Left cardiac atrium (tissue), 4 donors: ENCODE measurements at regions not wholly inside any gene's neighbourhood (a gene's known extent, or its start where the extent isn't known, plus 50 kb on each side); places are given as distances from the start of the nearest gene placed in this dataset.
A peak's percentile ranks its signal among the peaks of the same experiment; 100 is the strongest.
"Not testable (repeated sequence)": the region's sequence is repeated elsewhere in the genome, so short reads cannot be mapped to it uniquely, and the experiment has no call there.

Experiments used
- ATAC-seq, 2 donors: fragments of 200-7000 bp; cut with Tn5 transposase; one replicate each; pipeline ENCODE4 v1.9.1; 2020; ENCODE audit warnings: mild to moderate bottlenecking in 2 of 2, moderate library complexity in 2 of 2
- DNase-seq: peaks from one replicate; pipeline ENCODE4 v3.0.0-alpha.2; 2020
- intact Hi-C, 2 donors: fragments of 100-400 bp; cut with DNase I; formaldehyde crosslinking; loops; one replicate each; pipeline versions ENCODE4 v1.14.1 to v1.15.1; 2022 to 2023
- donor health status: DM: no; HTN: yes; CAD: no.
- donor health status: DM: no; HTN: yes; CAD: no; lungs with severe emphysema.
- donor health status: DM: yes; HTN: yes; CAD: no.
- donor health status: Dilated cardiomyopathy.

- peak in 1 of 2 donors; percentile 86 for ATAC-seq
- intact Hi-C loops: no loop called here
Observed at GRCh38 chr1:115538579-115538978, 103.2 kb upstream of the VANGL1 start.

GRCh38 chr1:115537415-115537814 is 104.4 kb upstream of the VANGL1 start:
- no peak for DNase-seq
- intact Hi-C loops: no loop called here
- ATAC-seq: no peak

More at GRCh38 chr1:115538579-115538978, 103.2 kb upstream of the VANGL1 start:
- no peak for DNase-seq

GRCh38 chr1:115536279-115536816 is 105.4 kb upstream of the VANGL1 start:
- no peak for ATAC-seq
- no peak for DNase-seq
- intact Hi-C loops: no loop called here

GRCh38 chr1:115534106-115534505 is 107.7 kb upstream of the VANGL1 start:
- intact Hi-C loops: no loop called here
- DNase-seq (no peak), ATAC-seq (no peak)

- DNase-seq: no peak
- ATAC-seq: no peak
- intact Hi-C loops: no loop called here
Observed at GRCh38 chr1:115531631-115532264, 110.0 kb upstream of the VANGL1 start.

- DNase-seq: no peak
- ATAC-seq: peak in 1 of 2 donors; percentile 51
- intact Hi-C loops: no loop called here
Observed at GRCh38 chr1:115530407-115530806, 111.4 kb upstream of the VANGL1 start.

GRCh38 chr1:115529216-115529897 is 112.4 kb upstream of the VANGL1 start:
- intact Hi-C loops: no loop called here
- no peak for DNase-seq
- no peak for ATAC-seq

- intact Hi-C loops, DNase-seq, ATAC-seq: not testable (repeated sequence)
Observed at GRCh38 chr1:115528336-115528735, 113.4 kb upstream of the VANGL1 start.

GRCh38 chr1:115527746-115528145 is 114.0 kb upstream of the VANGL1 start:
- DNase-seq: no peak
- ATAC-seq: no peak
- intact Hi-C loops: no loop called here

GRCh38 chr1:115526900-115527299 is 114.9 kb upstream of the VANGL1 start:
- DNase-seq: no peak
- intact Hi-C loops: no loop called here

GRCh38 chr1:115524236-115524635 is 117.5 kb upstream of the VANGL1 start:
- ATAC-seq (no peak), DNase-seq (no peak)
- intact Hi-C loops: no loop called here

More at GRCh38 chr1:115526900-115527299, 114.9 kb upstream of the VANGL1 start:
- ATAC-seq: no peak

GRCh38 chr1:115522386-115522785 is 119.4 kb upstream of the VANGL1 start:
- intact Hi-C loops: no loop called here
- no peak for DNase-seq
- ATAC-seq: no peak

- intact Hi-C loops: no loop called here
- no peak for ATAC-seq
- DNase-seq: no peak
Observed at GRCh38 chr1:115515270-115515669, 126.5 kb upstream of the VANGL1 start.

GRCh38 chr1:115510226-115510625 is 131.5 kb upstream of the VANGL1 start:
- DNase-seq, ATAC-seq, intact Hi-C loops: not testable (repeated sequence)

- intact Hi-C loops: loop anchor here in 1 of 2 donors (10.0 kb wide), 1 partner anchor 87 kb away; no protein-coding TSS in a partner anchor
- DNase-seq (no peak), ATAC-seq (no peak)
Observed at GRCh38 chr1:115507901-115508300, 133.9 kb upstream of the VANGL1 start.

GRCh38 chr1:115506924-115507589 is 134.7 kb upstream of the VANGL1 start:
- DNase-seq: no peak
- intact Hi-C loops: loop anchor here in 1 of 2 donors (10.0 kb wide), 1 partner anchor 88 kb away; no protein-coding TSS in a partner anchor
- ATAC-seq: peak; percentile 65 to 75

GRCh38 chr1:115506518-115506917 is 135.3 kb upstream of the VANGL1 start:
- ATAC-seq (no peak), DNase-seq (no peak)
- intact Hi-C loops: loop anchor here in 1 of 2 donors (10.0 kb wide), 1 partner anchor 88 kb away; no protein-coding TSS in a partner anchor

GRCh38 chr1:115505148-115505571 is 136.6 kb upstream of the VANGL1 start:
- intact Hi-C loops: loop anchor here in 1 of 2 donors (10.0 kb wide), 1 partner anchor 90 kb away; no protein-coding TSS in a partner anchor
- DNase-seq (no peak), ATAC-seq (no peak)

GRCh38 chr1:115502183-115502582 is 139.6 kb upstream of the VANGL1 start:
- intact Hi-C loops: loop anchor here in 1 of 2 donors (10.0 kb wide), 1 partner anchor 93 kb away; no protein-coding TSS in a partner anchor
- DNase-seq: not testable (repeated sequence)

More at GRCh38 chr1:115502183-115502582, 139.6 kb upstream of the VANGL1 start:
- ATAC-seq: not testable (repeated sequence)
